ENCODE measurements at regions not wholly inside any gene's neighbourhood (a gene's known extent, or its start where the extent isn't known, plus 50 kb on each side); places are given as distances from the start of the nearest gene placed in this dataset.

- no peak for TF ChIP-seq CTCF (IDR thresholded peaks at IDR 0.05; ENCODE audit: insufficient read depth, missing control alignments)
- DNase-seq (ENCODE audit: insufficient read length, low spot score) = no peak
- no peak for FAIRE-seq
Measured at GRCh38 chr7:96495751-96496216, 173.9 kb upstream of the SLC25A13 start.

GRCh38 chr7:96486681-96487080 is 164.8 kb upstream of the SLC25A13 start:
- FAIRE-seq (no peak), DNase-seq (ENCODE audit: insufficient read length, low spot score) (no peak)
- TF ChIP-seq CTCF (IDR thresholded peaks at IDR 0.05; ENCODE audit: insufficient read depth, missing control alignments) = no peak

- no peak for DNase-seq (ENCODE audit: insufficient read length, low spot score)
- FAIRE-seq = no peak
- TF ChIP-seq CTCF (IDR thresholded peaks at IDR 0.05; ENCODE audit: insufficient read depth, missing control alignments) = no peak
Measured at GRCh38 chr7:96484845-96485244, 162.9 kb upstream of the SLC25A13 start.

GRCh38 chr7:96484091-96484490 is 162.2 kb upstream of the SLC25A13 start:
- no peak for TF ChIP-seq CTCF (IDR thresholded peaks at IDR 0.05; ENCODE audit: insufficient read depth, missing control alignments)

GRCh38 chr7:96481796-96482195 is 159.9 kb upstream of the SLC25A13 start:
- no peak for DNase-seq (ENCODE audit: insufficient read length, low spot score)
- TF ChIP-seq CTCF (IDR thresholded peaks at IDR 0.05; ENCODE audit: insufficient read depth, missing control alignments) = no peak
- no peak for FAIRE-seq

More at GRCh38 chr7:96484091-96484490, 162.2 kb upstream of the SLC25A13 start:
- DNase-seq (ENCODE audit: insufficient read length, low spot score) = no peak
- no peak for FAIRE-seq

GRCh38 chr7:96479015-96479645 is 157.2 kb upstream of the SLC25A13 start:
- TF ChIP-seq CTCF (IDR thresholded peaks at IDR 0.05; ENCODE audit: insufficient read depth, missing control alignments) = no peak
- no peak for DNase-seq (ENCODE audit: insufficient read length, low spot score)
- no peak for FAIRE-seq

- no peak for TF ChIP-seq CTCF (IDR thresholded peaks at IDR 0.05; ENCODE audit: insufficient read depth, missing control alignments)
- FAIRE-seq = no peak
- no peak for DNase-seq (ENCODE audit: insufficient read length, low spot score)
Measured at GRCh38 chr7:96471606-96472005, 149.7 kb upstream of the SLC25A13 start.
